ENCODE measurements at regions not wholly inside any gene's neighbourhood (a gene's known extent, or its start where the extent isn't known, plus 50 kb on each side); places are given as distances from the start of the nearest gene placed in this dataset.

GRCh38 chr3:15859507-15860013, 61.8 kb upstream of the ANKRD28 start:
- CTCF ChIA-PET = interaction anchor here (0.7 kb wide), 1 partner anchor 126 kb away, joined by 3 read pairs; no protein-coding TSS in a partner anchor
- DNase-seq = peak; percentile 86
- Histone ChIP-seq H3K36me3 (replicated peaks in 1 of 2; ENCODE audit: control extremely low read depth in 1 of 2, control insufficient read depth in 1 of 2, extremely low read depth in 1 of 2, insufficient read depth in 2 of 2, low read length in 1 of 2) (no peaks in the 10 kb centered on the region), H4K20me1 (ENCODE audit: control insufficient read depth, insufficient read depth, low read length, poor library complexity, severe bottlenecking) (peaks cover 6% of the 10 kb centered on the region), H3K4me2 (replicated peaks; ENCODE audit: low read depth, low read length, poor library complexity, severe bottlenecking) (peak overlapping the region; percentile 97), H3K4me3 (ENCODE audit: control extremely low read depth in 1 of 5, extremely low read depth in 1 of 5, insufficient read depth in 1 of 5, low read depth in 2 of 5, low read length in 4 of 5) (peak overlapping the region in 4 of 5 experiments; percentile 66 to 87 (median 81)), H3K9ac (ENCODE audit: low read length) (peak overlapping the region; percentile 88), H3K79me2 (ENCODE audit: control insufficient read depth, insufficient read depth, low read length) (peaks cover 37% of the 10 kb centered on the region), H3K27me3 (replicated peaks in 1 of 4; ENCODE audit: control extremely low read depth in 1 of 4, control insufficient read depth in 3 of 4, insufficient read depth in 4 of 4, low read length in 3 of 4) (no peaks in the 10 kb centered on the region), H2AFZ (ENCODE audit: insufficient read depth, low read depth, low read length, poor library complexity, severe bottlenecking) (peak overlapping the region; percentile 90), H3K27ac (ENCODE audit: low read length in 2 of 2) (peak overlapping the region; percentile 73 to 87), H3K4me1 (ENCODE audit: control insufficient read depth in 2 of 2, insufficient read depth in 2 of 2, low read length in 2 of 2) (peaks cover 10 to 16% of the 10 kb centered on the region in 2 donors), H3K9me3 (ENCODE audit: control extremely low read depth in 1 of 3, control insufficient read depth in 2 of 3, insufficient read depth in 1 of 3, low read length in 2 of 3) (no peaks in the 10 kb centered on the region)
- Mint-ChIP-seq H3K9me3 (ENCODE audit: insufficient read depth) (no peaks in the 10 kb centered on the region), H3K4me1 (peaks cover 24% of the 10 kb centered on the region), H3K27me3 (no peaks in the 10 kb centered on the region), H3K27ac (peak overlapping the region; percentile 97), H3K4me3 (peak overlapping the region; percentile 86)
- intact Hi-C loops (cut with micrococcal nuclease) = loop anchor here (1.0 to 5.0 kb wide), 6 partner anchors 42 to 1207 kb away; partner anchors contain the start of genes ANKRD28, BTD, CAPN7 and CCDC174
- no peak for TF ChIP-seq EZH2 (IDR thresholded peaks at IDR 0.05; ENCODE audit: borderline replicate concordance, insufficient read depth, low read depth, low read length, poor library complexity, severe bottlenecking)
- TF ChIP-seq, protein P1, sequence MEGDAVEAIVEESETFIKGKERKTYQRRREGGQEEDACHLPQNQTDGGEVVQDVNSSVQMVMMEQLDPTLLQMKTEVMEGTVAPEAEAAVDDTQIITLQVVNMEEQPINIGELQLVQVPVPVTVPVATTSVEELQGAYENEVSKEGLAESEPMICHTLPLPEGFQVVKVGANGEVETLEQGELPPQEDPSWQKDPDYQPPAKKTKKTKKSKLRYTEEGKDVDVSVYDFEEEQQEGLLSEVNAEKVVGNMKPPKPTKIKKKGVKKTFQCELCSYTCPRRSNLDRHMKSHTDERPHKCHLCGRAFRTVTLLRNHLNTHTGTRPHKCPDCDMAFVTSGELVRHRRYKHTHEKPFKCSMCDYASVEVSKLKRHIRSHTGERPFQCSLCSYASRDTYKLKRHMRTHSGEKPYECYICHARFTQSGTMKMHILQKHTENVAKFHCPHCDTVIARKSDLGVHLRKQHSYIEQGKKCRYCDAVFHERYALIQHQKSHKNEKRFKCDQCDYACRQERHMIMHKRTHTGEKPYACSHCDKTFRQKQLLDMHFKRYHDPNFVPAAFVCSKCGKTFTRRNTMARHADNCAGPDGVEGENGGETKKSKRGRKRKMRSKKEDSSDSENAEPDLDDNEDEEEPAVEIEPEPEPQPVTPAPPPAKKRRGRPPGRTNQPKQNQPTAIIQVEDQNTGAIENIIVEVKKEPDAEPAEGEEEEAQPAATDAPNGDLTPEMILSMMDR (IDR thresholded peaks at IDR 0.05) = no peak
- under 1% methylated on average over 60 of the region's 73 CpGs for WGBS (ENCODE audit: insufficient coverage)
- POLR2A ChIA-PET = interaction anchor here (0.7 kb wide), 2 partner anchors 386 to 1540 kb away, joined by 6 to 7 read pairs; no protein-coding TSS in a partner anchor
- peak; percentile 76 for ATAC-seq (ENCODE audit: low read depth)
